Chondrocyte (in vitro differentiated cells): ENCODE measurements at regions not wholly inside any gene's neighbourhood (a gene's known extent, or its start where the extent isn't known, plus 50 kb on each side); places are given as distances from the start of the nearest gene placed in this dataset.
"Not testable (repeated sequence)": the region's sequence is repeated elsewhere in the genome, so short reads cannot be mapped to it uniquely, and the experiment has no call there.

Experiments
- DNase-seq: peaks from one replicate; pipeline ENCODE4 v3.0.0; 2021; ENCODE audit warnings: mixed read lengths, low spot score
- H3K27ac Mint-ChIP-seq: one replicate; pipeline ENCODE4 v1.8.0; 2021; ENCODE audit warnings: mild to moderate bottlenecking, moderate library complexity, mixed read lengths; ENCODE audit not compliant: unreplicated experiment
- H3K27me3 Mint-ChIP-seq: 2 replicates; pipeline ENCODE4 v1.8.0; 2021; ENCODE audit warnings: low read depth, mixed read lengths
- H3K36me3 Mint-ChIP-seq: 2 replicates; pipeline ENCODE4 v1.8.0; 2021; ENCODE audit warnings: low read depth, mixed read lengths
- H3K4me1 Mint-ChIP-seq: 2 replicates; pipeline ENCODE4 v1.8.0; 2021; ENCODE audit warnings: low read depth, mild to moderate bottlenecking, mixed read lengths
- H3K4me3 Mint-ChIP-seq: one replicate; pipeline ENCODE4 v1.8.0; 2021; ENCODE audit warnings: mild to moderate bottlenecking, moderate library complexity, mixed read lengths; ENCODE audit not compliant: unreplicated experiment
- H3K9me3 Mint-ChIP-seq: 2 replicates; pipeline ENCODE4 v1.8.0; 2021; ENCODE audit warnings: low read depth, mixed read lengths
- TF ChIP-seq, protein P1 (sequence below): fragments of 200-600 bp; sonication (generic); IDR thresholded peaks from 2 replicates; pipeline ENCODE4 v1.5.0; 2021; ENCODE audit warnings: antibody characterized with exemption, mild to moderate bottlenecking, moderate library complexity

DNA sequence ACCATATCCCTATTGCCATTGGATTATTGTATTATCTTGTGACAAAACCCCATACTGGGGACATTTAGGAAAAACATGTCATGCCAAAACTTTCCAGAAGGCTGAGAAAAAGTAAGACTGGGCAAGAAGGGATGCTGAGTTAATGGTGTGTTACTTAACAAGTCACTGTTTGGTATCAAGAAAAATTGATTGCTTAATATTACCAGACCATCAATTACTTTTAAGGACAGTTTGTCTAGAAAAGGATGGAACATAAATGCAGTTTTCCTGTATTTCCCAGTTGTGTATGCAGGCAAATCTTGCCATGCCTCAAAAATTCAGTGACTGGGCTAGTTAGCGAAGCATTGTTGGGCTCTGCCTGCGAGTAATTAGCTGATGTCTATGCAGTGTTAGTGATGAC lies 705.6 kb upstream of the MIR17HG start:
- TF ChIP-seq, protein P1, sequence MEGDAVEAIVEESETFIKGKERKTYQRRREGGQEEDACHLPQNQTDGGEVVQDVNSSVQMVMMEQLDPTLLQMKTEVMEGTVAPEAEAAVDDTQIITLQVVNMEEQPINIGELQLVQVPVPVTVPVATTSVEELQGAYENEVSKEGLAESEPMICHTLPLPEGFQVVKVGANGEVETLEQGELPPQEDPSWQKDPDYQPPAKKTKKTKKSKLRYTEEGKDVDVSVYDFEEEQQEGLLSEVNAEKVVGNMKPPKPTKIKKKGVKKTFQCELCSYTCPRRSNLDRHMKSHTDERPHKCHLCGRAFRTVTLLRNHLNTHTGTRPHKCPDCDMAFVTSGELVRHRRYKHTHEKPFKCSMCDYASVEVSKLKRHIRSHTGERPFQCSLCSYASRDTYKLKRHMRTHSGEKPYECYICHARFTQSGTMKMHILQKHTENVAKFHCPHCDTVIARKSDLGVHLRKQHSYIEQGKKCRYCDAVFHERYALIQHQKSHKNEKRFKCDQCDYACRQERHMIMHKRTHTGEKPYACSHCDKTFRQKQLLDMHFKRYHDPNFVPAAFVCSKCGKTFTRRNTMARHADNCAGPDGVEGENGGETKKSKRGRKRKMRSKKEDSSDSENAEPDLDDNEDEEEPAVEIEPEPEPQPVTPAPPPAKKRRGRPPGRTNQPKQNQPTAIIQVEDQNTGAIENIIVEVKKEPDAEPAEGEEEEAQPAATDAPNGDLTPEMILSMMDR: no peak
- Mint-ChIP-seq H3K4me1 (peaks cover 8% of the 10 kb centered on the region), H3K4me3 (no peak overlapping the region), H3K36me3 (no peaks in the 10 kb centered on the region), H3K27ac (no peak overlapping the region), H3K9me3 (peaks cover 2% of the 10 kb centered on the region), H3K27me3 (no peaks in the 10 kb centered on the region)
- DNase-seq: no peak

DNA sequence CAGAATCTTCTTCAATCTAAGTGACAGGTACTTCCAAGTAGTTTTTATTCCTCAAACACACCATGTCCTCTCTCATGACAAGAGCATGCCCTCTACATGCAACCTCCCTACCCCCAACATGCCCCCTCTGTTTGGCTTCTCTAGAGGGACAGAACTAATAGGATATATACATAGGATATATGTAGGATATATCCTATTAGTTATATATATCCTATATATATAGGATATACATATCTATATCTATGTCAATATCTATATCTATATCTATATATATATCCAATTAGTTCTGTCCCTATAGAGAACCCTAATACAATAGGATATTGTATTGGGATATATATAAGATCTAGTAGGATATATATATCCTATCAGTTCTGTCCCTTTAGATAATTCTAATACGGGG lies 701.9 kb upstream of the MIR17HG start:
- Mint-ChIP-seq H3K4me3 (no peak overlapping the region), H3K27ac (no peak overlapping the region), H3K27me3 (no peaks in the 10 kb centered on the region), H3K36me3 (no peaks in the 10 kb centered on the region), H3K4me1 (peaks cover 8% of the 10 kb centered on the region), H3K9me3 (peaks cover 2% of the 10 kb centered on the region)
- no peak for DNase-seq
- TF ChIP-seq, protein P1: no peak

DNA sequence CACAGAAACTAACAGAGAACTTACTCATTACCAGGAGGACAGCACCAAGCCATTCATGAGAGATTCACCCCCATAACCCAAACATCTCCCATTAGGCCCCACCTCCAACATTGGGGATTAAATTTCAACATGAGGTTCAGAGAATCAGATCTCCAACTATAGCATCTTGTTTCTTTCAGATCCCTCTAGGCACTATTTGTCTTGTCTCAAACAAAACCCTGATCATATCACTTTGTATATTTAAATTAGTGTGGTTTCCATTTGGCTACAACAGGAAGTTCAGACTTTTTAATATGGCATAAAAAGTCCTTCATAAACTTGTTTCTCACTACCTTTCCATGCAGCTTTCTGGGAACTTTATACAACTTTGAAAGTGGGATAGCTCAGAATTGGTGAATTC lies 699.0 kb upstream of the MIR17HG start:
- TF ChIP-seq, protein P1: no peak
- Mint-ChIP-seq H3K4me1 (no peaks in the 10 kb centered on the region), H3K4me3 (no peak overlapping the region), H3K27ac (no peak overlapping the region), H3K9me3 (peaks cover 15% of the 10 kb centered on the region), H3K27me3 (no peaks in the 10 kb centered on the region), H3K36me3 (peaks cover 2% of the 10 kb centered on the region)
- no peak for DNase-seq

DNA sequence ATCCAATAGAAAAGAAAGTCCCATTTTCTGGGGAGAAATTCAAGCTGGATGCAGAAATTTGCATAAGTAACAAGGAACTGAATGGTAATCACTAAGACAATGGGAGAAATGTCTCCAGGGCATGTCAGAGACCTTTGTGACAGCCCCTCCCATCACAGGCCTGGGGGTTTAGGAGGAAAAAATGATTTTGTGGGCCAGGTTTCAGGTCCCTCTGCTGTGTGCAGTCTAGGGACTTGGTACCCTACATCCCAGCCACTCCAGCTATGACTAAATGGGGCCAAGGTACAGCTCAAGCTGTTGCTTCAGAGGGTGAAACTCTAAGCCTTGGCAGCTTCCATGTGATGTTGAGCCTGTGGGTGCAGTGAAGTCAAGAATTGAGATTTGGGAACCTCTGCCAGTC lies 695.5 kb upstream of the MIR17HG start:
- peaks cover 15% of the 10 kb centered on the region for H3K9me3 Mint-ChIP-seq
- H3K4me1 Mint-ChIP-seq: no peaks in the 10 kb centered on the region
- H3K36me3 Mint-ChIP-seq: peaks cover 2% of the 10 kb centered on the region
- no peak overlapping the region for H3K4me3 Mint-ChIP-seq
- no peaks in the 10 kb centered on the region for H3K27me3 Mint-ChIP-seq
- TF ChIP-seq, protein P1: no peak
- H3K27ac Mint-ChIP-seq: no peak overlapping the region
- no peak for DNase-seq

DNA sequence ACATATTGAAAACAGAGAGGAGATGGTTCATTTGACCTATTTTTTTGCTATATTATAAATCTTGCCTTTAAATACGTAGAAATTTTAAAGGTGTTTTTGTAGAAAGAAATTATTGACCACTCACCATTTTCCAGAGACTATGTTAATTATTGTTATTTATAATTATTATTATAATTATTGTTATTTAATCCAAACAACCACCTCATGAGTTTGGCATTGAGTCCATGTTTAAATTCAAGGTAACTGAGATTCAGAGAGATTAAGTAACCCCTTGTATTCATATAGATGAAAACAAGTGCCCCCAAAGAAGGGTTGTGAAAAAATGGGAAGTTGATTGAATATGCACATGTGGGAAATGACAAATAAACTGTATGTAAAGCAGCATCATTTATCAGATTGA lies 692.5 kb upstream of the MIR17HG start:
- Mint-ChIP-seq H3K36me3 (peaks cover 2% of the 10 kb centered on the region), H3K4me3 (no peak overlapping the region), H3K4me1 (no peaks in the 10 kb centered on the region), H3K27ac (no peak overlapping the region), H3K27me3 (no peaks in the 10 kb centered on the region), H3K9me3 (peaks cover 19% of the 10 kb centered on the region)
- TF ChIP-seq, protein P1: no peak
- DNase-seq: no peak

DNA sequence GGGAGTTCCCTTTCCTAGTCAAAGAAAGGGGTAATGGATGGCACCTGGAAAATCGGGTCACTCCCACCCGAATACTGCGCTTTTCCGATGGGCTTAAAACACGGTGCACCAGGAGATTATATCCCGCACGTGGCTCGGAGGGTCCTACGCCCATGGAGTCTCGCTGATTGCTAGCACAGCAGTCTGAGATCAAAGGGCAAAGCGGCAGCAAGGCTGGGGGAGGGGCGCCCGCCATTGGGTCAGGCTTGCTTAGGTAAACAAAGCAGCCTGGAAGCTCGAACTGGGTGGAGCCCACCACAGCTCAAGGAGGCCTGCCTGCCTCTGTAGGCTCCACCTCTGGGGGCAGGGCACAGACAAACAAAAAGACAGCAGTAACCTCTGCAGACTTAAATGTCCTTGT lies 683.3 kb upstream of the MIR17HG start:
- not testable (repeated sequence) for H3K27me3 Mint-ChIP-seq, DNase-seq, H3K4me1 Mint-ChIP-seq, H3K27ac Mint-ChIP-seq, H3K36me3 Mint-ChIP-seq, H3K4me3 Mint-ChIP-seq
- H3K9me3 Mint-ChIP-seq: peaks cover 13% of the 10 kb centered on the region
